ENCODE measurements at regions not wholly inside any gene's neighbourhood (a gene's known extent, or its start where the extent isn't known, plus 50 kb on each side); places are given as distances from the start of the nearest gene placed in this dataset.
"Not testable (repeated sequence)": the region's sequence is repeated elsewhere in the genome, so short reads cannot be mapped to it uniquely, and the experiment has no call there.

DNA sequence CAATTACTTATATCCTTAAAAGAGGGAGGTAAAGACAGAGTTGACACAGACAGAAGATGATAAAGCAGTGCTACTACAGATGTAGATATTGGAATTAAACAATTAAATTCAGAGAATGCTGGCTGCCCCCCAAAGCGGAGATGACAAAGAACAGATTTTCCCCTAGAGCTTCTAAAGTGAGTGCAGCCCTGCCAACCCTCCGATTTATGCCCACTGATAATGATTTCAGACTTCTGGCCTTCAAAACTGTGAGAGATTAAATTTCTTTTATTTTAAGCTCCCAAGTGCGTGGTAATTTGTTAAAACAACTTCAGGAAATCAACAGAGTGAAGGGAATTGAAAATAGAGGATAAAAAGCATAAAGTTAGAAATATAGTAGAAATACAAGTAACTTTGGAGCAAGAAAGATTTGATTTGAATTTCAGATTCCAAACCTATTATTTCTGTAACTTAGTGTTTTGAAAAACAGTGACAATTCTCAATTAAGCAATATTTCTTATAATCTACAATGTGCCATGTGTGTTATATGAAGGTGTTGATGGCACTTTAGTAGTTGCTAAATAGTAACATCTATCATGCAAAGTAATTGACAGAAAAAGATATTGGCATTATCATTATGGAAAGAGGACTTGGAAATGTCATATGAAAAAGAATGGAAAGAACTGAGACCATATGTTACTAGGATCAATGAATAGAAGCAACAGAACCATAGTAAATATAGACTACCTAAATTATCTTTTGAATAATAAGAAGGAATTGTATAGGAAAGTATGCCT lies 946.4 kb upstream of the PTPRD start:
- no peak for DNase-seq (ENCODE audit: low spot score)
- in situ Hi-C loops (cut with HindIII; ENCODE audit: low sequenced_read_pairs): no loop called here

DNA sequence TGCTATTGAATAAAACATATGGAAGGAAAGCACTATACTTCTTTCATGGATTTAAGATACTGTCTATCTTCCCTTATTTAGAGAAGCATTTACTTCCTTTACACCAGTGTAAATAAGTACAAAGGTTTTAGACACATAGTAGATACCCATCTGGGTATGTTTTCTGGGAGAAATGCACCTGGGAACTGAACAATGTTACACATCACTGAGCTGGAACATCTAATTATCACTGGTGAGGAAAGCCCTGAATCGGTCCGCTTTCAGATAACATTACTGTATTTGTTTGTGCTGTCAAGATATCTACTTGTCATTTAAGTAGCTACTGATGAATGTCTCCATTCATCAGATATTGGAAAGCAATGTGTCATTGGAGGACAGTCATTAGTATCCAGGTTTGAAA lies 964.7 kb upstream of the PTPRD start:
- DNase-seq (ENCODE audit: low spot score): no peak
- in situ Hi-C loops (cut with HindIII; ENCODE audit: low sequenced_read_pairs): no loop called here

DNA sequence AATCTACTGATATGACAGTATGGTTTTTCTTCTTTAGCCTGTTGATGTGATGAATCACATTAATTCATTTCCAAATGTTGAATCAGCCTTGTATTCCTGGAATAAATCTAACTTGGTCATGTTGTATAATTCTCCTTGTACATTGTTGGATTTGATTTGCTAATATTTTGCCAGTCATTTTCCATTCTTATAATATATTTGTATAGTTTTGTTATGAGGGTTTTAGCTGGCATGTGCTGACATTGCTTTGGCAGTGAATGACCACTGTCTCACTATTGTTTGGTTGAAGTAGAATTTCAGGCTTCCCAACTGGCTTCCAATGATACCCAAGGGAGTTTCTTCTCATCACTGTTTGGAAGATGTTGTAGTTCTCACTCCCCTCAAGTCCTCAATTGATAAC lies 983.0 kb upstream of the PTPRD start:
- no peak for DNase-seq (ENCODE audit: low spot score)

DNA sequence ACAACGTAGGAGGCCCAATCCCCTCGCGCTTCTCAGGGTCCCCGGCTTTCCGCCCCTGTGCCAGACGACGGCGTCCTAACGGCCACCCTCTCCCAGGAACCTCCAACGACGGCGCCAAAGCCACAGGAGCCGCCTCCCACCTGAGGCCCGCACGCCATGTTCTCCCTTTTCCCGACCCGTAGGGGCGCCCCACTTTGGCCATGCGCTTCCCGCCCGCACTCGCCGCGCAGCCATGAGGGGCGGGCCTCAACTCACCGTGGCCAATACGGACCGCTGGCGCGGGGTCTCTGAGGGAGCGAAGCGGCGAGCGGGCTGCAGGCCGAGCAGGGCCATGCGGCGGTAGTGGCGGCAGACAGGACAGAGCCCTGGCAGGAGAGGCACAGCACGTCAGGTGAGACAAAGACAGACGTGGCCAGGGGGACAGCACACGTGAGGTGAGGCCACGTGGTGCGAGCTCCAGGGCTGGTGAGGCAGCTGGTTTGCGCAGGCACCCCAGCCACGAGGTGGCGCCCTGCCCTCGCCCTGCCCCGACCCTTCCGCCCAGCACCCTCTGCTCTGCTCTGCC lies 1005.5 kb upstream of the PTPRD start:
- in situ Hi-C loops (cut with HindIII; ENCODE audit: low sequenced_read_pairs): no loop called here
- DNase-seq (ENCODE audit: low spot score): no peak

More for the DNA sequence above, 983.0 kb upstream of the PTPRD start:
- in situ Hi-C loops (cut with HindIII; ENCODE audit: low sequenced_read_pairs): no loop called here

DNA sequence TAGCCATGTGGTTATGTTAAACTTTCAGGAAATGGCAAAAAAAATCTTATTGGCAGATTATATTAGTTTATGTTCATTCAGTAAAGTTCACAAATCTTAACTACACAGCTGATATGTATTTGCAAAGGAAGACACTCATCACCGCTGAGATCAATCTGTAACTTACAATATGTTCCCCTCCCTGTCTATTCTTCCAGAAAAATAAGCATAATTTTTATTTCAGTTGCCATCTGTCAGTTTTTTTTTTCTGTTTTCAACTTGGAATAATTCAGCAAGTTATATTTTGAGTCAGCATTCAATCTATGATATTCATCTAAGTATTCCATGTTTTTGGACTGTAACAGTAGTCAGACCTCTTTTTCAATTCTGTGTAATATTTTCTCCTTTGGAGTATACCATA lies 1019.9 kb upstream of the PTPRD start:
- in situ Hi-C loops (cut with HindIII; ENCODE audit: low sequenced_read_pairs): no loop called here
- no peak for DNase-seq (ENCODE audit: low spot score)

DNA sequence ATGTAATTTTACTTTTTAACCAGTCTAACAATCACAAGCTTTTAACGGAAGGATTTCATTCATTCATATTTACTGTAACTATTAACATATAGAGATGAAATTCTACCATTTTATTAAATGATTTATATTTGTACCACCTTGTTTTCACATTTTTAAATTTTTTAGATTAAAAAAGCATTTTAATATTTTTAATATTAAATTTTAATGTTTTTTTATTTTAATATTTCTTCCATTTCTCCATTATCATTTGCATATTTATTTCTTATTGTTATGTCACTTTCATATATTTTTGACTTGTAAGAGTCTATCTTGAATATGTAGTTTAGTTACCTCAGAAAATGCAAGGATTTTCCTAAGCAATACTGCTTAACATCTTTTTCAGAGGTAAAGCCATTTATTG lies 1034.0 kb upstream of the PTPRD start:
- no peak for DNase-seq (ENCODE audit: low spot score)
- in situ Hi-C loops (cut with HindIII; ENCODE audit: low sequenced_read_pairs): no loop called here

DNA sequence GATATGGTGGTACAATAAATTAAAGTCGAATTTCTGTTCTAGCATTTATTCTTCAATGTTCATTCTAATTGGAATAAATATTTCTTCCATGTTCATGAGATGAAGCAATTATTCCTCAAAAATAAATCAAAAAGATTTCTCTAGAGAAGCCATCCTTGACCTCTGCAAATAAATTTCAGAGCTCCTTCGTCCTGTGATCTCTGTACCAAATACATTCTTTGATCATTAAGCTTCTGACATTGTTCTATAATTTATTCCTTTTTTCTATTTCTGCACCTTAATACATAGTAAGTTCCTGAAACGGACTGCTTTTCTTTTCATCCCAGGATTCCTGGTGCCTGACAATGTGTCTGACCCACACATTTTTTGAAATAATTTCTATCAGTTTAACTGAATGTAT lies 1039.3 kb upstream of the TYRP1 start:
- in situ Hi-C loops (cut with HindIII; ENCODE audit: low sequenced_read_pairs): no loop called here
- DNase-seq (ENCODE audit: low spot score): no peak

DNA sequence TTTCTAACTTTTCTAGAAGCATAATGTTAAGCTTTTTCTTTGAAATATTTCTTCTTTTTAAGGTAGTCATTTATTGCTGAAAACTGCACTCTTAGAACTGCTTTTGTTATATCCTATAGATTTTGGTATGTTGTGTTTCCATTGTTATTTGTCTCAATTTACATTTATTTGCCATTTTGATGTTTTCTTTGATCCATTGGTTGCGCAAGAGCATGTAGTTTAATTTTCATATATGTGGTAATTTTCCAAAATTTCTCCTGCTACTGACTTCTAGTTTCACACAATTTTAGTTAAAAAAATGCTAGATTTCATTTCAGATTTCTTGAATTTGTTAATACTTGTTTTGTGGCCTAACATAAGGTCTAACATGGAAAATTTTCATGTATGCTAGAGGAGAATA lies 1029.3 kb upstream of the TYRP1 start:
- no peak for DNase-seq (ENCODE audit: low spot score)
- in situ Hi-C loops (cut with HindIII; ENCODE audit: low sequenced_read_pairs): no loop called here

DNA sequence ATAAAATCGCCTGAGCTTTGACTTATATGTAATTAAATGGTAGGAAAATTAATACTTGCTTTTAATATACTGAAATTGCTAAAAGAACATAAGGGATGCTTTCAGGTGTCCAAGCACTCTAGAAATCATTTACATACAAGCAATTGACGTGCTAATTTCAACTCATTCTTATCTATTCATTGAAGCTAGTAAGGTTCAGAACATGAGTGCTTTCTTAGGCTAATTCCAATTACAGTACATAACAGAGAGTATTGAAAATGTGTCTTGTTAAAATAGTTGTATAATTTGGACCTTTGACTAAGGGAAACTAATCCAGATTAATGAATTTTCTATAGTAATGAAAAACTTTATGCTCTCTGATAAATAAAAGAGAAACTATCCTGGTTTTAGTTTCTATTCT lies 1016.4 kb upstream of the TYRP1 start:
- in situ Hi-C loops (cut with HindIII; ENCODE audit: low sequenced_read_pairs): no loop called here
- no peak for DNase-seq (ENCODE audit: low spot score)

DNA sequence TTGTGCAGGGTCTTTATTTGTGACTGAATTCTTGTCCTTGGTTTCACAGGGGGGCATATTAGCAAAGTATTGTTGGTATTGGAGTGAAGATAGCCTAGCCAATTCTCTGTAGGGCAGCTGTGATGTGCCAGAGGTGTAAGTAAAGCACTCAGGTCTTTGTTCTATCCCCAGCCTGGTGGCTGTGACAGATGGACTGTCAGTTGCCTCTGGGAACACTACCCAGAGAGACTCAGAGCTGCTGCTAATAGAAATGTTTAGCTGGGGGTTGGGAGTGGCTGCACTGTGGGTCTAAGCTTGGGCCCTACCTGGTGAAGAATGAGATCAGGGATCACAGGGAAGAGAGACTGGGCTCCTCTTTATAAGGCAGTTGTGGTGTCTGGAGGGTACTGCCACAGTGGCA lies 1006.5 kb upstream of the TYRP1 start:
- DNase-seq (ENCODE audit: low spot score): no peak
- in situ Hi-C loops (cut with HindIII; ENCODE audit: low sequenced_read_pairs): no loop called here

DNA sequence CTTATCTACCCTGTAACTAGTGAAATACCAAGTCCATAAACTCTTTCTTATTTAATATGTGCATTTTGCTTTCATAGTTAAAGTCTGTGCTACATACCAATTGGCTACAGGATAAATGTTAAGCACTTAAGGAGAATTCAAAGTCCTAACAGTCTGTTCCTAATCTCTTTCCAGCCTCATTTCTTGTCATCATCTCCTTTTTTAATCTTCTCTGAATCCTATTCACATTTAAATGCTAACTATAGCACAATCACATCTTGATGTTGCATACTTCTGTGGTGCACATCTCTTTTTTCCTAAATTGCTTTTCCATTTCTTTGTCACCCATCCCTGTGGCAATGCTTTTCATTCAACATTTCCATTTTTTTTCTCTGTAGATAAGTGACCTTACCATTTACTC lies 996.1 kb upstream of the TYRP1 start:
- in situ Hi-C loops (cut with HindIII; ENCODE audit: low sequenced_read_pairs): no loop called here
- no peak for DNase-seq (ENCODE audit: low spot score)

DNA sequence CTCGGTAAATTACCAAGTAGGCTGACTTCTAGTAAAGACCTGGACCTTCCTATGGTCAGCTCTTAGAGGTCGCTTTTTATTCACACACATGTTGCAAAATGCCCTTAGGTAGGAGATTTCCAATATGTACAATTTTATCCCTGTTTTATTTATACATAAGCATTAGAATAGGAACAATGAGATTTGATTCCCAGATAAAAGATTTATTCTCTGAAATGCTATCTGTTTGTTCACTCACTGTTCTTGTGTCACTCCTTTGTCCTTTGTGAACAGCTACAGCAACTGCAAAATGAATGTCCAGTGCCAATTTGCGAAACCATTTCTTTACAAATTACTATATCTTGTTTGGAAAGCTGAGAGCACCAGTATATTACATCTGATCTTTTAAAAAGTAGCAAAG lies 991.5 kb upstream of the TYRP1 start:
- no peak for DNase-seq (ENCODE audit: low spot score)
- in situ Hi-C loops (cut with HindIII; ENCODE audit: low sequenced_read_pairs): no loop called here

DNA sequence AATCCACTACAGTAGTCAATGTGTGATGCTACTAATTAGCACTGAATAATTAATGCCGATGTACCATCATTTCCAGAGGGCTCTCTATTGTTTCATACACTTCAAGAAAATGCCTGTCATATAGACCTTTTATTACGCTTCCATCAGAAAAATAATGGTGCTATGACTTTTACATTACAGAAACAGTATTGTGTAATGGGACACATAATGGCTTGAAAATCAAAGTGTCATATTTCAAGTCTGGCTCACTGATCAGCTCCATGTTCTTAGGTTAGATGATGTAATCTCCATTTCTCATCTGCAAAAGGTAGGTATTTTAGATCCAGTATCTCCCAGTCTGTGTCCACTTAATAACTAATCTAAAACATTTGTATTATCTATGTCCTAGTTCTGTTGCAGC lies 990.6 kb upstream of the TYRP1 start:
- in situ Hi-C loops (cut with HindIII; ENCODE audit: low sequenced_read_pairs): no loop called here
- DNase-seq (ENCODE audit: low spot score): no peak

DNA sequence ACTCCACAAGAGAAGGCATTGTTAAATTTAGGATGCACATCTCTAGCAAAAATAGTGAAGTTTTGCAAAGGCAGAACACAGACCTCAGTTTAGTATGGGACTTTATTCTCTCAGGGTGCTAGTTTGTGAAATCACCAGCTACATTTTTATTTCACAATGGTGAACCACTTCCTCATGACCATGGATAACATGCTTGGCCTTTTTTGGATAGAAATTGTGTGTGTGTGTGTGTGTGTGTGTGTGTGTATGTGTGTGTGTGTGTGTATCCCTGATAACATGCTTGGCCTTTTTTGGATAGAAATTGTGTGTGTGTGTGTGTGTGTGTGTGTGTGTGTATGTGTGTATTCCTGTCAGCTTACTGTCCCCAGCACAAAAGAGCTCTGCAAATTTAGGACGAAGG lies 989.0 kb upstream of the TYRP1 start:
- in situ Hi-C loops (cut with HindIII; ENCODE audit: low sequenced_read_pairs); DNase-seq (ENCODE audit: low spot score): not testable (repeated sequence)

DNA sequence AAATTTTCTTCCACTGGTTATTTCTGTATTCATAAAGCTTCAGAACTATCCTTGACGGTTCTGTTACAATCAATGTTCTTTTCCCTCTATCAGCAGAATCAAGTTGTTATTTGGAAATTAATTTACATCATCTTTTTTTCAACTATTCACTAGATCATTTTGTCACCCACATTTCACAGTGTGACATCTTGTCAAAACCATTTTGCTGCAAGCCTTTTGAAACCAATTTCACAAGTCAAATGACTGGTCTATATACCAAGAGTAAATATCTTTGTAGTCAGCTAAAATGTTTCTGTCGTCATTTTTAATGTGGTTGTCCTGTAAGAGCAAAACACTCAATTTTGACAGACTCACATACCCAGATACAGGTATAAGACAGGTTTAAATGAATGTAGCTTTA lies 984.3 kb upstream of the TYRP1 start:
- in situ Hi-C loops (cut with HindIII; ENCODE audit: low sequenced_read_pairs): no loop called here
- no peak for DNase-seq (ENCODE audit: low spot score)

DNA sequence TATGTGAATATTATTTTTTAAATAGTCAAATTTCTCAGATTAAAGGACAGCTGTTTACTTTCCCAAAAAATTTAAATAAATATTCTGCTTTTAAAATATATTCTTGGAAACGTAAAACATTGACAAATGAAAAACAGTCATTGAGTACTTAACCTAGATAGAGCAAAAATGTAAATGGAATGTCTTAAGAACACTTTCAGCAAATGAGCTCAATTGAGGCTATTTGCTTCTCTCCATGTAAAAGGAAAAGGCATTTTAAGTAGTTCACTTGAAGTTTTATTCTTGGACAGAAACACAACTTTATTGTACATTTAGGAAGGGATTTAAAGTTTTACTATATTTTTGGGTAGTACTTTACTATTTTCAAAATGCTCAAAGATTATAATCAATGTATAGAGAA lies 983.6 kb upstream of the TYRP1 start:
- in situ Hi-C loops (cut with HindIII; ENCODE audit: low sequenced_read_pairs): no loop called here
- DNase-seq (ENCODE audit: low spot score): no peak

DNA sequence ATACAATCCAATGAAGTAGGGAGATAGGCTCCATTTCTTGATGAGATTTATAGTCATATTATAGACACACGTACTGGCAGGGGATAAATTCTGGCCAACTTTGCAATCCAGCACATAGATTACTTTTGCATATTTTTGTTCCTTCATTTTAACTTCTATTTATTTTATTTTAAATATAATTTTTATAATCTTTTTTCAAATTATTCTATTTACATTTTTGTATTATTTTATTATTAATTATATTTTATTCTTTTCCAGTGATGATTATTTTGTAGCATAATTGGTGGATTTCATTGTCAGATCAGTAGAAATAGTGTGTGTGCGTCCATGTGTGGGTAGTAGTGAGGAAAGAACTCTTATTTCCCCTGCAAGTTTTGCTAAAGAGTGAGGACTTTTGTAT lies 980.1 kb upstream of the TYRP1 start:
- DNase-seq (ENCODE audit: low spot score): no peak
- in situ Hi-C loops (cut with HindIII; ENCODE audit: low sequenced_read_pairs): no loop called here

DNA sequence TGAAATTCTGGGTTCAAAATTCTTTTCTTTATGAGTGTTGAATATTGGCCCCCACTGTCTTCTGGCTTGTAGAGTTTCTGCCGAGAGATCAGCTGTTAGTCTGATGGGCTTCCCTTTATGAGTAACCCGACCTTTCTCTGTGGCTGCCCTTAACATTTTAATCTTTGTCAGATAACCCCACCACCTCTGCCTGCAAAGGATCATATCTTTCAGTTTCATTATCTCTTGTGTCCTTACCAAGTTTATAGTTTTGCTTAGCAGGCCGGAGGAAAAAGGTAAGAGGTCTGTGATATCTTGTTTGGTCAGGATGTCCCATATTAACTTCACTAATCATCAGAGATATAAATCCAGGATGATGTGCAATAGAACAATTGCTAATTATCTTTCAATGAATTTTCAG lies 970.2 kb upstream of the TYRP1 start:
- no peak for DNase-seq (ENCODE audit: low spot score)
- in situ Hi-C loops (cut with HindIII; ENCODE audit: low sequenced_read_pairs): no loop called here

DNA sequence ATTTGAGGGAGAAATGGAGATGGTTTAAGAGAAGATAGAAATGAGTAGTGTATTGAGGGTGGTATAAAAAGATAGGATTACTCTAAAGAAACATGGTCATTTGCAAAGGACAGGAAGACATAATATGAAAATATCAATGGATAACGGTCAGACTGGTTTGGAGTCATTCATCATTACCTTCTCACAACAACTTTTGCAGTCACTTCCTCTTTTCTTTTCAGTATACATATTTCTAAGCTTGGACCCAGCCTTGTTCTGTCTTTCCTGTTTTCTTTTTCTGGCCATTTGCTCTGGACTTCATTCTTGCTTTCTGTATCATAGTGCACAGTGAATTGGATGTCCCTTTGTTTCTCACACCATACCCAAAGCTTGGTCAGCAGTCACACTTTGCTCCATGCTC lies 966.5 kb upstream of the TYRP1 start:
- in situ Hi-C loops (cut with HindIII; ENCODE audit: low sequenced_read_pairs): no loop called here
- DNase-seq (ENCODE audit: low spot score): no peak

DNA sequence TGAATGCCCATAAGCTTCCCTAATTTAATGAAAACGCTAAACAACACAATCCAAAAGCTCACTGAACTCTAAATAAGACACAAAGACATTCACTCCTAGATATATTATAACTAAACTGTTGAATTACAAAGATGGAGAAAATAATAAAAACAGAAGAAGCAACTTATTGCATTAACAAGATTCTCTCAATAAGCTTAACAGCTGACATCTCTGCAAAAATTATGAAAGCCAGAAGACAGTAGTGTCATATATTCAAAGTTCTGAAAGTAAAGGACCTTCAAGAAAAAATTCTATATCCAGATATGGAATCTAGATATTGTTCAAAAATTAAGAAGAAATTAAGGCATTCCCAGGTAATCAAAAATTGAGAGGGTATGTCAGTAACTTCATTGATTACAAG lies 957.8 kb upstream of the TYRP1 start:
- in situ Hi-C loops (cut with HindIII; ENCODE audit: low sequenced_read_pairs): no loop called here
- DNase-seq (ENCODE audit: low spot score): no peak

DNA sequence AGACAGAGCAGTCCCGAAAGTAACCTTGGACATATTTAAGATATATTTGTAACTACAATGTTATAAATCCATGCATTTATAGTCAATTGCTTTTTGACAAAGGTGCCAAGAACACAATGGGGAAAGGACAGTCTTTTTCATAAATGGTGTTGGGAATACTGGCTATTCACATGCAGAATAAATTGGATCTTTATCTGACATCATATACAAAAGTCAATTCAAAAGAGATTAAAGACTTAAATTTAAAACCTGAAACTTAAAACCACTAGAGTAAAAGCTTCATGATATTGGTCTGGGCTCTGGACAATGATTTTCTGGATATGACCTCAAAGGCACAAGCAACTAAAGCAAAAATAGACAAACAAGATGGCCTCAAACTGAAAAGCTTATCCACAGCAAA lies 950.7 kb upstream of the TYRP1 start:
- DNase-seq (ENCODE audit: low spot score): no peak
- in situ Hi-C loops (cut with HindIII; ENCODE audit: low sequenced_read_pairs): no loop called here
